Skeletal muscle tissue (tissue), 3 donors: ENCODE measurements at regions not wholly inside any gene's neighbourhood (a gene's known extent, or its start where the extent isn't known, plus 50 kb on each side); places are given as distances from the start of the nearest gene placed in this dataset.

Experiments
- H3K27ac ChIP-seq: one replicate; pipeline ENCODE4 v1.7.0; 2013; ENCODE audit warnings: mild to moderate bottlenecking, low read depth, low read length, inconsistent platforms
- H3K27me3 ChIP-seq, 3 donors: one replicate each; pipeline ENCODE4 v1.7.0; 2013; ENCODE audit warnings: low read length in 3 of 3; ENCODE audit not compliant: control insufficient read depth in 3 of 3, insufficient read depth in 3 of 3
- H3K36me3 ChIP-seq, 3 donors: one replicate each; pipeline ENCODE4 v1.7.0; 2013; ENCODE audit warnings: low read length in 3 of 3; ENCODE audit not compliant: control insufficient read depth in 3 of 3, insufficient read depth in 3 of 3
- H3K4me1 ChIP-seq, 3 donors: one replicate each; pipeline ENCODE4 v1.7.0; 2013; ENCODE audit warnings: low read length in 3 of 3, mild to moderate bottlenecking in 3 of 3; ENCODE audit not compliant: control insufficient read depth in 3 of 3, insufficient read depth in 3 of 3
- H3K4me3 ChIP-seq, 3 donors: one replicate each; pipeline ENCODE4 v1.7.0; 2013; ENCODE audit warnings: low read length in 3 of 3
- H3K9ac ChIP-seq, 3 donors: one replicate each; pipeline ENCODE4 v1.7.0; 2013; ENCODE audit warnings: low read length in 3 of 3, mild to moderate bottlenecking in 3 of 3, moderate library complexity in 2 of 3, low read depth in 1 of 3
- H3K9me3 ChIP-seq, 3 donors: one replicate each; pipeline ENCODE4 v1.7.0; 2013; ENCODE audit warnings: low read length in 3 of 3; ENCODE audit not compliant: control insufficient read depth in 3 of 3
- donor health status: Osteomylitis.

GRCh38 chr10:105857268-105858264 is 1216.5 kb downstream of the SORCS3 start:
- Histone ChIP-seq H3K36me3 (no peaks in the 10 kb centered on the region), H3K27ac (no peak overlapping the region), H3K9me3 (no peaks in the 10 kb centered on the region), H3K9ac (no peak overlapping the region), H3K4me3 (no peak overlapping the region), H3K4me1 (no peaks in the 10 kb centered on the region), H3K27me3 (no peaks in the 10 kb centered on the region)

GRCh38 chr10:105855791-105856190 is 1214.7 kb downstream of the SORCS3 start:
- H3K36me3 ChIP-seq: no peaks in the 10 kb centered on the region
- no peaks in the 10 kb centered on the region for H3K9me3 ChIP-seq
- no peak overlapping the region for H3K4me3 ChIP-seq
- H3K9ac ChIP-seq: no peak overlapping the region
- H3K4me1 ChIP-seq: no peaks in the 10 kb centered on the region
- no peaks in the 10 kb centered on the region for H3K27me3 ChIP-seq
- H3K27ac ChIP-seq: no peak overlapping the region

GRCh38 chr10:105844676-105845570 is 1203.8 kb downstream of the SORCS3 start:
- H3K36me3 ChIP-seq: no peaks in the 10 kb centered on the region

GRCh38 chr10:105844241-105844640 is 1203.2 kb downstream of the SORCS3 start:
- Histone ChIP-seq H3K4me3 (no peak overlapping the region), H3K27me3 (no peaks in the 10 kb centered on the region), H3K9me3 (no peaks in the 10 kb centered on the region), H3K27ac (no peak overlapping the region), H3K36me3 (no peaks in the 10 kb centered on the region), H3K9ac (no peak overlapping the region), H3K4me1 (no peaks in the 10 kb centered on the region)

More at GRCh38 chr10:105844676-105845570, 1203.8 kb downstream of the SORCS3 start:
- no peak overlapping the region for H3K9ac ChIP-seq
- H3K4me3 ChIP-seq: no peak overlapping the region
- H3K4me1 ChIP-seq: no peaks in the 10 kb centered on the region
- no peak overlapping the region for H3K27ac ChIP-seq
- H3K9me3 ChIP-seq: no peaks in the 10 kb centered on the region
- H3K27me3 ChIP-seq: no peaks in the 10 kb centered on the region

- H3K9ac ChIP-seq: no peak overlapping the region
- no peaks in the 10 kb centered on the region for H3K27me3 ChIP-seq
- H3K36me3 ChIP-seq: no peaks in the 10 kb centered on the region
- no peaks in the 10 kb centered on the region for H3K4me1 ChIP-seq
- no peak overlapping the region for H3K27ac ChIP-seq
- no peaks in the 10 kb centered on the region for H3K9me3 ChIP-seq
- H3K4me3 ChIP-seq: no peak overlapping the region
These were observed 1202.7 kb downstream of the SORCS3 start for GRCh38 chr10:105843786-105844185.

- no peak overlapping the region for H3K27ac ChIP-seq
- no peaks in the 10 kb centered on the region for H3K27me3 ChIP-seq
- H3K4me3 ChIP-seq: no peak overlapping the region
- H3K9me3 ChIP-seq: no peaks in the 10 kb centered on the region
- no peak overlapping the region for H3K9ac ChIP-seq
- no peaks in the 10 kb centered on the region for H3K36me3 ChIP-seq
- H3K4me1 ChIP-seq: no peaks in the 10 kb centered on the region
These were observed 1199.2 kb downstream of the SORCS3 start for GRCh38 chr10:105840288-105840770.

GRCh38 chr10:105838392-105838791 is 1197.3 kb downstream of the SORCS3 start:
- no peak overlapping the region for H3K9ac ChIP-seq
- H3K9me3 ChIP-seq: no peaks in the 10 kb centered on the region
- H3K27me3 ChIP-seq: no peaks in the 10 kb centered on the region
- peak overlapping the region in 2 of 3 donors; percentile 30 to 61 for H3K4me3 ChIP-seq
- no peak overlapping the region for H3K27ac ChIP-seq
- no peaks in the 10 kb centered on the region for H3K4me1 ChIP-seq
- H3K36me3 ChIP-seq: no peaks in the 10 kb centered on the region

- no peak overlapping the region for H3K9ac ChIP-seq
- no peaks in the 10 kb centered on the region for H3K9me3 ChIP-seq
- no peaks in the 10 kb centered on the region for H3K4me1 ChIP-seq
- peak overlapping the region; percentile 30 to 61 (median 58) for H3K4me3 ChIP-seq
- H3K27me3 ChIP-seq: no peaks in the 10 kb centered on the region
- no peaks in the 10 kb centered on the region for H3K36me3 ChIP-seq
- H3K27ac ChIP-seq: no peak overlapping the region
These were observed 1196.9 kb downstream of the SORCS3 start for GRCh38 chr10:105837951-105838350.

GRCh38 chr10:105834261-105835059 is 1193.4 kb downstream of the SORCS3 start:
- no peaks in the 10 kb centered on the region for H3K4me1 ChIP-seq
- H3K9ac ChIP-seq: no peak overlapping the region
- H3K27ac ChIP-seq: no peak overlapping the region

More at GRCh38 chr10:105834261-105835059, 1193.4 kb downstream of the SORCS3 start:
- no peaks in the 10 kb centered on the region for H3K9me3 ChIP-seq
- no peak overlapping the region for H3K4me3 ChIP-seq
- H3K36me3 ChIP-seq: no peaks in the 10 kb centered on the region
- no peaks in the 10 kb centered on the region for H3K27me3 ChIP-seq
